NB4 (cell line): ENCODE measurements at regions not wholly inside any gene's neighbourhood (a gene's known extent, or its start where the extent isn't known, plus 50 kb on each side); places are given as distances from the start of the nearest gene placed in this dataset.

Experiments used
- POLR2A ChIP-seq: IDR thresholded peaks from 2 replicates; pipeline ENCODE4 v1.6.1; 2011; ENCODE audit warnings: mild to moderate bottlenecking; ENCODE audit not compliant: insufficient read length; ENCODE audit errors: extremely low read depth
- TF ChIP-seq, protein P1 (sequence below): IDR thresholded peaks from one replicate; pipeline ENCODE4 v1.5.1; 2012; ENCODE audit warnings: low read depth, low read length

DNA sequence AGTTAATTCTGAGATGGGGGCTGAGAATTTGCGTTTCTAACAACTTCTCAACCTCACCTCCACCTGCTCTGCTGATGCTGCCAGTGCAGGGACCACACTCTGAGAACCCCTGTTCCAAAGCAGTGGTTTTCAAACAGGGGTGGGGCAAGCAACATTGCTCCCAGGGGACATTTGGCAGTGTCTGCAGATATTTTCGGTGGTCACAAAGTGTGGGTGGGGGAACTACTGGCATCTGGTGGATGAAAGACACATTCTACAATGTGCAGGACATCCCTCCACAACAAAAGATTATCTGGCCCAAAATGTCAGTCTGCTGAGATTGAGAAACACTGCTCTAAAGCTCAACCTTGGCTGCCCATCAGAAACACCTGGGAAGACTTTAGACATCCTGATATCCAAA lies 188.7 kb upstream of the SATB2 start:
- TF ChIP-seq POLR2A: no peak
- TF ChIP-seq, protein P1, sequence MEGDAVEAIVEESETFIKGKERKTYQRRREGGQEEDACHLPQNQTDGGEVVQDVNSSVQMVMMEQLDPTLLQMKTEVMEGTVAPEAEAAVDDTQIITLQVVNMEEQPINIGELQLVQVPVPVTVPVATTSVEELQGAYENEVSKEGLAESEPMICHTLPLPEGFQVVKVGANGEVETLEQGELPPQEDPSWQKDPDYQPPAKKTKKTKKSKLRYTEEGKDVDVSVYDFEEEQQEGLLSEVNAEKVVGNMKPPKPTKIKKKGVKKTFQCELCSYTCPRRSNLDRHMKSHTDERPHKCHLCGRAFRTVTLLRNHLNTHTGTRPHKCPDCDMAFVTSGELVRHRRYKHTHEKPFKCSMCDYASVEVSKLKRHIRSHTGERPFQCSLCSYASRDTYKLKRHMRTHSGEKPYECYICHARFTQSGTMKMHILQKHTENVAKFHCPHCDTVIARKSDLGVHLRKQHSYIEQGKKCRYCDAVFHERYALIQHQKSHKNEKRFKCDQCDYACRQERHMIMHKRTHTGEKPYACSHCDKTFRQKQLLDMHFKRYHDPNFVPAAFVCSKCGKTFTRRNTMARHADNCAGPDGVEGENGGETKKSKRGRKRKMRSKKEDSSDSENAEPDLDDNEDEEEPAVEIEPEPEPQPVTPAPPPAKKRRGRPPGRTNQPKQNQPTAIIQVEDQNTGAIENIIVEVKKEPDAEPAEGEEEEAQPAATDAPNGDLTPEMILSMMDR: no peak
